ENCODE measurements at regions not wholly inside any gene's neighbourhood (a gene's known extent, or its start where the extent isn't known, plus 50 kb on each side); places are given as distances from the start of the nearest gene placed in this dataset.

GRCh38 chr5:17154211-17154996 is 63.0 kb upstream of the BASP1 start:
- Mint-ChIP-seq H3K27ac (no peak overlapping the region), H3K36me3 (no peaks in the 10 kb centered on the region), H3K4me3 (no peak overlapping the region), H3K9me3 (peaks cover 10% of the 10 kb centered on the region), H3K27me3 (ENCODE audit: low read depth) (no peaks in the 10 kb centered on the region), H3K4me1 (no peaks in the 10 kb centered on the region)
- DNase-seq (ENCODE audit: low spot score in 2 of 2, unreplicated experiment in 2 of 2) = no peak
- TF ChIP-seq CTCF (IDR thresholded peaks at IDR 0.05; ENCODE audit: unreplicated experiment) = no peak

- no peaks in the 10 kb centered on the region for H3K27me3 Mint-ChIP-seq (ENCODE audit: low read depth)
- no peak for DNase-seq (ENCODE audit: low spot score in 2 of 2, unreplicated experiment in 2 of 2)
- peaks cover 10% of the 10 kb centered on the region for H3K9me3 Mint-ChIP-seq
- TF ChIP-seq CTCF (IDR thresholded peaks at IDR 0.05; ENCODE audit: unreplicated experiment) = no peak
- H3K36me3 Mint-ChIP-seq = no peaks in the 10 kb centered on the region
- H3K27ac Mint-ChIP-seq = no peak overlapping the region
- H3K4me3 Mint-ChIP-seq = no peak overlapping the region
- H3K4me1 Mint-ChIP-seq = no peaks in the 10 kb centered on the region
Observed at GRCh38 chr5:17156463-17156862, 61.0 kb upstream of the BASP1 start.

- Mint-ChIP-seq H3K27ac (no peak overlapping the region), H3K27me3 (ENCODE audit: low read depth) (no peaks in the 10 kb centered on the region), H3K9me3 (peaks cover 10% of the 10 kb centered on the region), H3K4me1 (no peaks in the 10 kb centered on the region), H3K36me3 (no peaks in the 10 kb centered on the region), H3K4me3 (no peak overlapping the region)
- no peak for TF ChIP-seq CTCF (IDR thresholded peaks at IDR 0.05; ENCODE audit: unreplicated experiment)
- DNase-seq (ENCODE audit: low spot score in 2 of 2, unreplicated experiment in 2 of 2) = no peak
Observed at GRCh38 chr5:17157294-17157693, 60.1 kb upstream of the BASP1 start.

GRCh38 chr5:17157916-17158529 is 59.4 kb upstream of the BASP1 start:
- Mint-ChIP-seq H3K4me1 (no peaks in the 10 kb centered on the region), H3K4me3 (no peak overlapping the region), H3K9me3 (peaks cover 10% of the 10 kb centered on the region), H3K27me3 (ENCODE audit: low read depth) (no peaks in the 10 kb centered on the region), H3K27ac (no peak overlapping the region), H3K36me3 (no peaks in the 10 kb centered on the region)
- no peak for TF ChIP-seq CTCF (IDR thresholded peaks at IDR 0.05; ENCODE audit: unreplicated experiment)
- no peak for DNase-seq (ENCODE audit: low spot score in 2 of 2, unreplicated experiment in 2 of 2)

GRCh38 chr5:17160756-17161040 is 56.7 kb upstream of the BASP1 start:
- H3K27me3 Mint-ChIP-seq (ENCODE audit: low read depth) = no peaks in the 10 kb centered on the region
- no peak for TF ChIP-seq CTCF (IDR thresholded peaks at IDR 0.05; ENCODE audit: unreplicated experiment)
- peaks cover 4% of the 10 kb centered on the region for H3K9me3 Mint-ChIP-seq
- no peaks in the 10 kb centered on the region for H3K4me1 Mint-ChIP-seq
- H3K27ac Mint-ChIP-seq = no peak overlapping the region
- H3K4me3 Mint-ChIP-seq = no peak overlapping the region
- H3K36me3 Mint-ChIP-seq = no peaks in the 10 kb centered on the region
- DNase-seq (ENCODE audit: low spot score in 2 of 2, unreplicated experiment in 2 of 2) = no peak

Data from mesothelial cell of epicardium (in vitro differentiated cells).